ENCODE measurements at regions not wholly inside any gene's neighbourhood (a gene's known extent, or its start where the extent isn't known, plus 50 kb on each side); places are given as distances from the start of the nearest gene placed in this dataset.
"Not testable (repeated sequence)": the region's sequence is repeated elsewhere in the genome, so short reads cannot be mapped to it uniquely, and the experiment has no call there.

GRCh38 chr6:21753241-21754108 lies 159.9 kb downstream of the SOX4 start:
- Histone ChIP-seq H3K4me3 (ENCODE audit: low read depth in 1 of 2, low read length in 2 of 2) (no peak overlapping the region), H3K4me1 (ENCODE audit: insufficient read depth, low read length) (peaks cover 49% of the 10 kb centered on the region), H3K27me3 (ENCODE audit: insufficient read depth, low read length, poor library complexity) (no peaks in the 10 kb centered on the region), H3K9ac (ENCODE audit: low read depth, low read length) (no peak overlapping the region), H3K9me3 (ENCODE audit: insufficient read depth, low read length, severe bottlenecking) (no peaks in the 10 kb centered on the region), H3K36me3 (ENCODE audit: insufficient read depth, low read length) (peaks cover 19% of the 10 kb centered on the region), H3K27ac (ENCODE audit: low read length) (peak overlapping the region; percentile 40), H4K20me1 (ENCODE audit: insufficient read depth, low read length) (peaks cover 4% of the 10 kb centered on the region; the same call in 1 of the 2 replicates), H2AFZ (ENCODE audit: low read depth, low read length) (no peak overlapping the region), H3K4me2 (ENCODE audit: insufficient read depth, low read length) (no peak overlapping the region), H3K79me2 (ENCODE audit: insufficient read depth, low read length) (peaks cover 84% of the 10 kb centered on the region)
- no peak for TF ChIP-seq CTCF (IDR thresholded peaks at IDR 0.05; ENCODE audit: borderline replicate concordance, extremely low read depth, low read length, poor library complexity, severe bottlenecking)
- no peak for TF ChIP-seq EZH2 (IDR thresholded peaks at IDR 0.05; ENCODE audit: borderline replicate concordance, low read depth, low read length, severe bottlenecking)
- no peak for ATAC-seq (ENCODE audit: insufficient read depth, low read depth)
- no peak for DNase-seq

GRCh38 chr6:21754891-21755290 lies 161.3 kb downstream of the SOX4 start:
- Histone ChIP-seq H3K4me3 (ENCODE audit: low read depth in 1 of 2, low read length in 2 of 2) (no peak overlapping the region), H3K27ac (ENCODE audit: low read length) (no peak overlapping the region; the same call in 1 of the 2 replicates), H3K27me3 (ENCODE audit: insufficient read depth, low read length, poor library complexity) (no peaks in the 10 kb centered on the region), H2AFZ (ENCODE audit: low read depth, low read length) (no peak overlapping the region), H3K36me3 (ENCODE audit: insufficient read depth, low read length) (peaks cover 19% of the 10 kb centered on the region), H3K79me2 (ENCODE audit: insufficient read depth, low read length) (peaks cover 71% of the 10 kb centered on the region), H3K9me3 (ENCODE audit: insufficient read depth, low read length, severe bottlenecking) (no peaks in the 10 kb centered on the region), H3K4me2 (ENCODE audit: insufficient read depth, low read length) (no peak overlapping the region), H4K20me1 (ENCODE audit: insufficient read depth, low read length) (peaks cover 4% of the 10 kb centered on the region; the same call in 1 of the 2 replicates), H3K4me1 (ENCODE audit: insufficient read depth, low read length) (peaks cover 35% of the 10 kb centered on the region), H3K9ac (ENCODE audit: low read depth, low read length) (no peak overlapping the region)
- ATAC-seq (ENCODE audit: insufficient read depth, low read depth): no peak
- TF ChIP-seq EZH2 (IDR thresholded peaks at IDR 0.05; ENCODE audit: borderline replicate concordance, low read depth, low read length, severe bottlenecking) (no peak), CTCF (IDR thresholded peaks at IDR 0.05; ENCODE audit: borderline replicate concordance, extremely low read depth, low read length, poor library complexity, severe bottlenecking) (no peak)
- DNase-seq: no peak

- ATAC-seq (ENCODE audit: insufficient read depth, low read depth): no peak
- Histone ChIP-seq H3K27me3 (ENCODE audit: insufficient read depth, low read length, poor library complexity) (no peaks in the 10 kb centered on the region), H3K79me2 (ENCODE audit: insufficient read depth, low read length) (peaks cover 64% of the 10 kb centered on the region), H3K9ac (ENCODE audit: low read depth, low read length) (no peak overlapping the region), H3K4me3 (ENCODE audit: low read depth in 1 of 2, low read length in 2 of 2) (no peak overlapping the region), H3K27ac (ENCODE audit: low read length) (no peak overlapping the region), H3K36me3 (ENCODE audit: insufficient read depth, low read length) (peaks cover 29% of the 10 kb centered on the region), H2AFZ (ENCODE audit: low read depth, low read length) (no peak overlapping the region), H3K4me2 (ENCODE audit: insufficient read depth, low read length) (no peak overlapping the region), H3K9me3 (ENCODE audit: insufficient read depth, low read length, severe bottlenecking) (no peaks in the 10 kb centered on the region), H4K20me1 (ENCODE audit: insufficient read depth, low read length) (peaks cover 4% of the 10 kb centered on the region; the same call in 1 of the 2 replicates), H3K4me1 (ENCODE audit: insufficient read depth, low read length) (peaks cover 19% of the 10 kb centered on the region)
- no peak for DNase-seq
- TF ChIP-seq EZH2 (IDR thresholded peaks at IDR 0.05; ENCODE audit: borderline replicate concordance, low read depth, low read length, severe bottlenecking) (no peak), CTCF (IDR thresholded peaks at IDR 0.05; ENCODE audit: borderline replicate concordance, extremely low read depth, low read length, poor library complexity, severe bottlenecking) (no peak)
These were observed 162.9 kb downstream of the SOX4 start for GRCh38 chr6:21756487-21756886.

- not testable (repeated sequence) for H3K27ac ChIP-seq (ENCODE audit: low read length); H3K9ac ChIP-seq (ENCODE audit: low read depth, low read length); H3K9me3 ChIP-seq (ENCODE audit: insufficient read depth, low read length, severe bottlenecking); H3K4me3 ChIP-seq (ENCODE audit: low read depth in 1 of 2, low read length in 2 of 2); H3K27me3 ChIP-seq (ENCODE audit: insufficient read depth, low read length, poor library complexity); DNase-seq; ATAC-seq (ENCODE audit: insufficient read depth, low read depth); H2AFZ ChIP-seq (ENCODE audit: low read depth, low read length); H4K20me1 ChIP-seq (ENCODE audit: insufficient read depth, low read length); H3K4me2 ChIP-seq (ENCODE audit: insufficient read depth, low read length)
- Histone ChIP-seq H3K79me2 (ENCODE audit: insufficient read depth, low read length) (peaks cover 58% of the 10 kb centered on the region), H3K36me3 (ENCODE audit: insufficient read depth, low read length) (peaks cover 37% of the 10 kb centered on the region), H3K4me1 (ENCODE audit: insufficient read depth, low read length) (peaks cover 10% of the 10 kb centered on the region)
These were observed 163.8 kb downstream of the SOX4 start for GRCh38 chr6:21757392-21757791.
